Loucy (cell line): ENCODE measurements at regions not wholly inside any gene's neighbourhood (a gene's known extent, or its start where the extent isn't known, plus 50 kb on each side); places are given as distances from the start of the nearest gene placed in this dataset.
A peak's percentile ranks its signal among the peaks of the same experiment; 100 is the strongest.

Source experiments
- H2AFZ ChIP-seq: fragments of 200-600 bp; sonication (generic); 2 replicates; pipeline ENCODE4 v1.6.0; 2016; ENCODE audit warnings: antibody characterized with exemption, mild to moderate bottlenecking, low read length, moderate library complexity
- H3F3A ChIP-seq: fragments of 200-600 bp; 2 replicates; pipeline ENCODE4 v1.6.0; 2016; ENCODE audit warnings: antibody characterized with exemption, low read depth, mild to moderate bottlenecking
- H3K27me3 ChIP-seq: fragments of 200-600 bp; sonication (generic); 2 replicates; pipeline ENCODE4 v1.6.1; 2014; ENCODE audit warnings: low read length, mild to moderate bottlenecking; ENCODE audit not compliant: insufficient read depth, poor library complexity, severe bottlenecking
- H3K36me3 ChIP-seq: fragments of 200-600 bp; sonication (generic); 2 replicates; pipeline ENCODE4 v1.6.1; 2016; ENCODE audit warnings: low read length; ENCODE audit not compliant: insufficient read depth
- H3K4me1 ChIP-seq: fragments of 200-600 bp; sonication (generic); 2 replicates; pipeline ENCODE4 v1.5.1; 2014; ENCODE audit warnings: low read length, mild to moderate bottlenecking; ENCODE audit not compliant: insufficient read depth, poor library complexity, severe bottlenecking
- H3K4me2 ChIP-seq: fragments of 200-600 bp; sonication (generic); 2 replicates; pipeline ENCODE4 v1.6.0; 2014; ENCODE audit warnings: antibody characterized with exemption, low read length, low read depth, mild to moderate bottlenecking; ENCODE audit not compliant: poor library complexity, severe bottlenecking
- H3K4me3 ChIP-seq: fragments of 200-600 bp; sonication (generic); 2 replicates; pipeline ENCODE4 v1.5.1; 2014; ENCODE audit warnings: low read length, mild to moderate bottlenecking, mixed read lengths; ENCODE audit not compliant: poor library complexity, severe bottlenecking
- H3K79me2 ChIP-seq: fragments of 200-600 bp; sonication (generic); 2 replicates; pipeline ENCODE4 v1.6.1; 2014; ENCODE audit warnings: low read length; ENCODE audit not compliant: insufficient read depth
- H3K9ac ChIP-seq: fragments of 200-600 bp; sonication (generic); 2 replicates; pipeline ENCODE4 v1.6.0; 2014; ENCODE audit warnings: mild to moderate bottlenecking, low read depth, low read length, moderate library complexity; ENCODE audit not compliant: poor library complexity, severe bottlenecking
- H3K9me2 ChIP-seq: fragments of 200-600 bp; sonication (generic); replicated peaks from 2 replicates; pipeline ENCODE4 v1.6.1; 2016; ENCODE audit warnings: low read depth, low read length, mixed read lengths
- H3K9me3 ChIP-seq: fragments of 200-600 bp; sonication (generic); 2 replicates; pipeline ENCODE4 v1.6.1; 2014; ENCODE audit warnings: mild to moderate bottlenecking, antibody characterized with exemption, low read length, low read depth; ENCODE audit not compliant: insufficient read depth
- H4K20me1 ChIP-seq: fragments of 200-600 bp; sonication (generic); 2 replicates; pipeline ENCODE4 v1.6.0; 2014; ENCODE audit warnings: antibody characterized with exemption, low read length, mild to moderate bottlenecking; ENCODE audit not compliant: insufficient read depth, poor library complexity, severe bottlenecking
- CTCF ChIP-seq: fragments of 200-600 bp; sonication (generic); conservative IDR thresholded peaks from 2 replicates; pipeline ENCODE4 v1.5.1; 2014; ENCODE audit warnings: mild to moderate bottlenecking, antibody characterized with exemption, low read length
- EZH2phosphoT487 ChIP-seq: fragments of 200-600 bp; IDR thresholded peaks from 2 replicates; pipeline ENCODE4 v1.6.1; 2018; ENCODE audit warnings: antibody characterized with exemption, mild to moderate bottlenecking, moderate library complexity, borderline replicate concordance

- Histone ChIP-seq H4K20me1 (no peaks in the 10 kb centered on the region), H2AFZ (no peak overlapping the region), H3K4me3 (no peak overlapping the region), H3K36me3 (no peaks in the 10 kb centered on the region), H3K4me1 (peaks cover 4% of the 10 kb centered on the region), H3K4me2 (no peak overlapping the region), H3K79me2 (no peaks in the 10 kb centered on the region), H3K27me3 (no peaks in the 10 kb centered on the region), H3K9me2 (no peaks in the 10 kb centered on the region), H3K9me3 (no peaks in the 10 kb centered on the region), H3K9ac (no peak overlapping the region), H3F3A (no peaks in the 10 kb centered on the region)
- no peak for TF ChIP-seq EZH2phosphoT487
- no peak for TF ChIP-seq CTCF
Observed at GRCh38 chr3:150307311-150308036, 100.6 kb upstream of the TSC22D2 start.

GRCh38 chr3:150306906-150307305 is 101.2 kb upstream of the TSC22D2 start:
- Histone ChIP-seq H4K20me1 (no peaks in the 10 kb centered on the region), H3K4me3 (no peak overlapping the region), H3K9me3 (no peaks in the 10 kb centered on the region), H3K36me3 (no peaks in the 10 kb centered on the region), H3K79me2 (no peaks in the 10 kb centered on the region), H3K27me3 (no peaks in the 10 kb centered on the region), H3K4me2 (no peak overlapping the region), H3K4me1 (peaks cover 10% of the 10 kb centered on the region), H3F3A (no peaks in the 10 kb centered on the region), H3K9ac (no peak overlapping the region), H2AFZ (peak overlapping the region; percentile 6; the same call in 1 of the 2 replicates), H3K9me2 (no peaks in the 10 kb centered on the region)
- TF ChIP-seq EZH2phosphoT487 (no peak), CTCF (no peak)

GRCh38 chr3:150306083-150306482 is 102.0 kb upstream of the TSC22D2 start:
- Histone ChIP-seq H3K79me2 (no peaks in the 10 kb centered on the region), H2AFZ (no peak overlapping the region), H3F3A (no peaks in the 10 kb centered on the region), H3K27me3 (no peaks in the 10 kb centered on the region), H3K9me2 (no peaks in the 10 kb centered on the region), H3K4me2 (no peak overlapping the region), H3K36me3 (no peaks in the 10 kb centered on the region), H4K20me1 (no peaks in the 10 kb centered on the region), H3K4me1 (peaks cover 18% of the 10 kb centered on the region), H3K4me3 (no peak overlapping the region), H3K9me3 (no peaks in the 10 kb centered on the region), H3K9ac (no peak overlapping the region)
- TF ChIP-seq EZH2phosphoT487: no peak
- TF ChIP-seq CTCF: no peak
